ENCODE measurements at regions not wholly inside any gene's neighbourhood (a gene's known extent, or its start where the extent isn't known, plus 50 kb on each side); places are given as distances from the start of the nearest gene placed in this dataset.

GRCh38 chr16:86086471-86086870 is 187.5 kb downstream of the IRF8 start:
- H3K9ac ChIP-seq, result no peak overlapping the region
- H3K79me2 ChIP-seq (ENCODE audit: low read depth), result no peaks in the 10 kb centered on the region
- no peak overlapping the region for H3K4me2 ChIP-seq
- H4K20me1 ChIP-seq (ENCODE audit: low read depth), result no peaks in the 10 kb centered on the region
- H2AFZ ChIP-seq (replicated peaks), result no peak overlapping the region
- no peak for TF ChIP-seq EZH2 (IDR thresholded peaks at IDR 0.05)
- no peak for TF ChIP-seq EZH2phosphoT487 (IDR thresholded peaks at IDR 0.05)
- no peak for TF ChIP-seq CTCF (IDR thresholded peaks at IDR 0.05)
- H3F3A ChIP-seq (ENCODE audit: low read depth), result no peaks in the 10 kb centered on the region
- no peak overlapping the region for H3K4me3 Mint-ChIP-seq
- peaks cover 12% of the 10 kb centered on the region for H3K4me1 Mint-ChIP-seq
- no peaks in the 10 kb centered on the region for H3K27me3 ChIP-seq
- no peak overlapping the region for H3K27ac Mint-ChIP-seq
- H3K36me3 ChIP-seq, result no peaks in the 10 kb centered on the region
- peaks cover 22% of the 10 kb centered on the region for H3K27me3 Mint-ChIP-seq (ENCODE audit: insufficient read depth, low read depth)
- DNase-seq (ENCODE audit: low spot score), result no peak
- no peaks in the 10 kb centered on the region for H3K4me1 ChIP-seq
- no peaks in the 10 kb centered on the region for H3K9me3 ChIP-seq (ENCODE audit: low read depth)
- no peak overlapping the region for H3K27ac ChIP-seq
- H3K9me3 Mint-ChIP-seq, result no peaks in the 10 kb centered on the region
- H3K4me3 ChIP-seq, result no peak overlapping the region
- no peaks in the 10 kb centered on the region for H3K36me3 Mint-ChIP-seq

DNA sequence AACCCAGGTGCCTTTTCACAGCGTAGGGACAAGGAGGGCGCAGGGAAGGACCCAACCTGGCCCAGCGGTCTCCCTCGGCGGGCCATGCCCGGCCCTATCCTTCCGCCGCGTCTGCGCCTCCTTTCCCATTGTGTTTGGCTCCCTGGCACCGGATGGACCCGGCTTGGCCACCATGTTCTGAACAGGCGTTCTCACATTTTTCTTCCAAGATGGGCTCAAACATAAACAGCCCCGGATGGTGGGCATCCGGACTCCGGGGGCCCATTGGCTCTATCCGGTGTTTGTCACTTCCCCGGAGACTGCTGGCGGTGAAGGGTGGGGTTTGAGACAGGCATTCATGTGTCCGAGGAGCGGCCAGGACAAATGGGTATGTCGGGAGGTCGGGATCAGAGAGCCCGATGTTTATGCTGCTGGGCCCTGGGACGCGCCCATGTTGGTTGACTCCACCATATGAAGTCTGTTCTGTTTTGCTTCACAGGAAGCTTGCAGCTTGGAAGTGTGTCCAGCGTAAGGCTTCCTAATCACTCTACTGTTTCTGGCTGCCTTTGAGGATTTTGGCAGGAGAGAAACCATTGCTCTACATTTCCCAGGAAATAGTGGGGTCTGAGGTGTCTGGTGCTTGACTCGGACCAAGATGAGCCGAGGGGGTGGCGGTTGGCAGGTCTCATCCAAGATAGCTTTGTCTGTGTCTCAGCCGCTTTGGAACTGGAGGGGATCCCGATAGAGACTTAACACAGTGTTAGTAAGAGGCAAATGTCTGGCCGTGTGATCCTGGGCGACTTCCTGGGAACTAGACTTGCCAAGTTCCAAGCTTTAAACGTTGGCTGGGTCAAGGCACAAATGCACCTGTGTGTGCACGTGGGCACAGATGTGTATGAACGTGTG is 188.3 kb downstream of the IRF8 start:
- Histone ChIP-seq H3K9me3 (ENCODE audit: low read depth) (no peaks in the 10 kb centered on the region), H3K9ac (no peak overlapping the region), H3F3A (ENCODE audit: low read depth) (no peaks in the 10 kb centered on the region), H3K27ac (no peak overlapping the region), H3K4me3 (no peak overlapping the region), H4K20me1 (ENCODE audit: low read depth) (no peaks in the 10 kb centered on the region), H3K79me2 (ENCODE audit: low read depth) (no peaks in the 10 kb centered on the region), H3K27me3 (no peaks in the 10 kb centered on the region), H3K4me1 (no peaks in the 10 kb centered on the region), H2AFZ (replicated peaks) (no peak overlapping the region), H3K4me2 (no peak overlapping the region), H3K36me3 (no peaks in the 10 kb centered on the region)
- Mint-ChIP-seq H3K4me3 (no peak overlapping the region), H3K27ac (no peak overlapping the region), H3K9me3 (no peaks in the 10 kb centered on the region), H3K36me3 (no peaks in the 10 kb centered on the region), H3K4me1 (peaks cover 9% of the 10 kb centered on the region), H3K27me3 (ENCODE audit: insufficient read depth, low read depth) (peaks cover 24% of the 10 kb centered on the region)
- TF ChIP-seq CTCF (IDR thresholded peaks at IDR 0.05) (no peak), EZH2 (IDR thresholded peaks at IDR 0.05) (no peak)
- no peak for DNase-seq (ENCODE audit: low spot score)

GRCh38 chr16:86087896-86088230 is 188.9 kb downstream of the IRF8 start:
- H3K4me3 Mint-ChIP-seq, result no peak overlapping the region

More at GRCh38 chr16:86087896-86088230, 188.9 kb downstream of the IRF8 start:
- no peak for DNase-seq (ENCODE audit: low spot score)
- Mint-ChIP-seq H3K9me3 (no peaks in the 10 kb centered on the region), H3K27me3 (ENCODE audit: insufficient read depth, low read depth) (peaks cover 25% of the 10 kb centered on the region), H3K4me1 (peaks cover 3% of the 10 kb centered on the region), H3K27ac (no peak overlapping the region), H3K36me3 (no peaks in the 10 kb centered on the region)
- Histone ChIP-seq H3K9me3 (ENCODE audit: low read depth) (no peaks in the 10 kb centered on the region), H4K20me1 (ENCODE audit: low read depth) (no peaks in the 10 kb centered on the region), H3K4me2 (no peak overlapping the region), H3K27ac (no peak overlapping the region), H3K27me3 (no peaks in the 10 kb centered on the region), H3K79me2 (ENCODE audit: low read depth) (no peaks in the 10 kb centered on the region), H3K9ac (no peak overlapping the region), H2AFZ (replicated peaks) (no peak overlapping the region), H3K36me3 (no peaks in the 10 kb centered on the region), H3K4me1 (no peaks in the 10 kb centered on the region), H3F3A (ENCODE audit: low read depth) (no peaks in the 10 kb centered on the region), H3K4me3 (no peak overlapping the region)
- no peak for TF ChIP-seq EZH2phosphoT487 (IDR thresholded peaks at IDR 0.05)
- TF ChIP-seq EZH2 (IDR thresholded peaks at IDR 0.05), result no peak
- no peak for TF ChIP-seq CTCF (IDR thresholded peaks at IDR 0.05)

All from neural progenitor cell (in vitro differentiated cells).